NCI-H510A (cell line): ENCODE measurements at regions not wholly inside any gene's neighbourhood (a gene's known extent, or its start where the extent isn't known, plus 50 kb on each side); places are given as distances from the start of the nearest gene placed in this dataset.

Experiments used
- DNase-seq: peaks from one replicate; lab custom pipeline; 2025; lab: John Stamatoyannopoulos, UW

GRCh38 chr4:31272331-31273061, 552.3 kb downstream of the PCDH7 start:
- no peak for DNase-seq

- DNase-seq = no peak
Measured at GRCh38 chr4:31275906-31276305, 555.7 kb downstream of the PCDH7 start.

- no peak for DNase-seq
Measured at GRCh38 chr4:31283679-31284078, 563.5 kb downstream of the PCDH7 start.

GRCh38 chr4:31290836-31291235, 570.7 kb downstream of the PCDH7 start:
- no peak for DNase-seq

GRCh38 chr4:31291238-31291637, 571.1 kb downstream of the PCDH7 start:
- DNase-seq = no peak

GRCh38 chr4:31294655-31295480, 574.7 kb downstream of the PCDH7 start:
- DNase-seq = no peak

- DNase-seq = no peak
Measured at GRCh38 chr4:31298737-31299136, 578.6 kb downstream of the PCDH7 start.

- no peak for DNase-seq
Measured at GRCh38 chr4:31307029-31307428, 586.9 kb downstream of the PCDH7 start.

GRCh38 chr4:31324814-31325213, 604.6 kb downstream of the PCDH7 start:
- DNase-seq = no peak

- DNase-seq = no peak
Measured at GRCh38 chr4:31325300-31325699, 605.1 kb downstream of the PCDH7 start.

GRCh38 chr4:31327031-31327430, 606.9 kb downstream of the PCDH7 start:
- DNase-seq = no peak

- DNase-seq = no peak
Measured at GRCh38 chr4:31328932-31329331, 608.8 kb downstream of the PCDH7 start.

- no peak for DNase-seq
Measured at GRCh38 chr4:31334086-31334910, 614.1 kb downstream of the PCDH7 start.

- DNase-seq = no peak
Measured at GRCh38 chr4:31338000-31338399, 617.8 kb downstream of the PCDH7 start.

GRCh38 chr4:31341601-31342359, 621.6 kb downstream of the PCDH7 start:
- no peak for DNase-seq

GRCh38 chr4:31343061-31343460, 622.9 kb downstream of the PCDH7 start:
- DNase-seq = no peak

GRCh38 chr4:31349907-31350306, 629.7 kb downstream of the PCDH7 start:
- no peak for DNase-seq

GRCh38 chr4:31351695-31352094, 631.5 kb downstream of the PCDH7 start:
- no peak for DNase-seq

- no peak for DNase-seq
Measured at GRCh38 chr4:31356839-31357238, 636.7 kb downstream of the PCDH7 start.

GRCh38 chr4:31360786-31361185, 640.6 kb downstream of the PCDH7 start:
- no peak for DNase-seq

GRCh38 chr4:31362756-31363155, 642.6 kb downstream of the PCDH7 start:
- no peak for DNase-seq
